ENCODE measurements at regions not wholly inside any gene's neighbourhood (a gene's known extent, or its start where the extent isn't known, plus 50 kb on each side); places are given as distances from the start of the nearest gene placed in this dataset.

DNA sequence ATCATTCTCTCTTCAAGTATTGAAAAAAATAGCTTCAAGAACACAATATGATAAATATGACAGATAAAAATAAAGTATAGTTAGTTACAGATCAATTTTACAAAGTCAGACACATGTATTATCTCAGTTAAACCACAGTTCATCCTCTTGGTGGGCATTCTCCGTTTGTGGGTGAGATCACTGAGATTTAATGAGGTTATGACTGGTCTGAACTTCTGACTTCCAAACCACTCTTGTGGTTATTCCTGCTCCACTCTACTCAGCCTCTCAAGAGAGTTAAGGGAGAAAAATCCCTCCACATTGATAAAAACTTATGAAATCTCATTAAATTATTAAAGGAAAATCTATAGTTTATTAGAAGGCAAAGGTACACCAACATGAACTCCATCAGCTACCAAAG lies 229.9 kb upstream of the LRTM1 start:
- TF ChIP-seq, protein P1, sequence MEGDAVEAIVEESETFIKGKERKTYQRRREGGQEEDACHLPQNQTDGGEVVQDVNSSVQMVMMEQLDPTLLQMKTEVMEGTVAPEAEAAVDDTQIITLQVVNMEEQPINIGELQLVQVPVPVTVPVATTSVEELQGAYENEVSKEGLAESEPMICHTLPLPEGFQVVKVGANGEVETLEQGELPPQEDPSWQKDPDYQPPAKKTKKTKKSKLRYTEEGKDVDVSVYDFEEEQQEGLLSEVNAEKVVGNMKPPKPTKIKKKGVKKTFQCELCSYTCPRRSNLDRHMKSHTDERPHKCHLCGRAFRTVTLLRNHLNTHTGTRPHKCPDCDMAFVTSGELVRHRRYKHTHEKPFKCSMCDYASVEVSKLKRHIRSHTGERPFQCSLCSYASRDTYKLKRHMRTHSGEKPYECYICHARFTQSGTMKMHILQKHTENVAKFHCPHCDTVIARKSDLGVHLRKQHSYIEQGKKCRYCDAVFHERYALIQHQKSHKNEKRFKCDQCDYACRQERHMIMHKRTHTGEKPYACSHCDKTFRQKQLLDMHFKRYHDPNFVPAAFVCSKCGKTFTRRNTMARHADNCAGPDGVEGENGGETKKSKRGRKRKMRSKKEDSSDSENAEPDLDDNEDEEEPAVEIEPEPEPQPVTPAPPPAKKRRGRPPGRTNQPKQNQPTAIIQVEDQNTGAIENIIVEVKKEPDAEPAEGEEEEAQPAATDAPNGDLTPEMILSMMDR (IDR thresholded peaks at IDR 0.05) = no peak
- no peak for TF ChIP-seq POLR2A (IDR thresholded peaks at IDR 0.05)
